Activated CD4-positive, alpha-beta T cell treated with anti-CD3 and anti-CD28 coated beads, Interleukin-2, amount 50 U/mL, for 4 hours (primary cell): ENCODE measurements at regions not wholly inside any gene's neighbourhood (a gene's known extent, or its start where the extent isn't known, plus 50 kb on each side); places are given as distances from the start of the nearest gene placed in this dataset.

ENCODE experiments used
- DNase-seq, 2 experiments: peaks; one replicate each; pipeline ENCODE4 v3.0.0-alpha.2; 2020

- DNase-seq = no peak
Observed at GRCh38 chr12:25004447-25004846, 55.5 kb upstream of the BCAT1 start.

DNA sequence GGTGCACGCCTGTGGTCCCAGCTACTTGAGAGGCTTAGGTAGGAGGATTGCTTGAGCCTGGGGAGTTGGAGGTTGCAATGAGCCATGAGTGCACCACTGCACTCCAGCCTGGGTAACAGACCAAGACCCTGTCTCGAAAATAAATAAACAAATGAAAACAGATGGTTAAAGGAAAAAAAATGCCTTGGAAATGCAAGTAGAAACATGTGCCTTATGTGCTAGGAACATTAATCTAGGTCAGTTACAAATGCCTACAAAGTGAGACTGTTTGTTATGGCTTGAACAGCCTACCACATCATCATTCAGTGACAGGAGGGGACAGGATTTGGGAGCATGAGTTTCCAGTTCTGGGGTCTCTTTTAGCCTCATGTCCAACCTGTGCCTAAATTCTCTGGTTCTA, 52.4 kb upstream of the BCAT1 start:
- no peak for DNase-seq
